Caco-2 (cell line): ENCODE measurements at regions not wholly inside any gene's neighbourhood (a gene's known extent, or its start where the extent isn't known, plus 50 kb on each side); places are given as distances from the start of the nearest gene placed in this dataset.

Experiments
- BruUV-seq: library from RNA; stranded (reverse); fragments of 400-500 nt; replicated peaks from 2 replicates; lab custom pipeline; 2021; lab: Mats Ljungman, UMichigan
- CTCF ChIA-PET: fragments of 300-600 bp; sonication (Branson Sonifier 250); formaldehyde crosslinking; loops from one replicate; lab custom pipeline; 2022; ENCODE audit warnings: antibody characterized with exemption; lab: Charles Lee
- POLR2A ChIA-PET: fragments of 300-600 bp; sonication (Branson Sonifier 250); formaldehyde crosslinking; loops from one replicate; lab custom pipeline; 2022; ENCODE audit warnings: antibody characterized with exemption; lab: Charles Lee
- DNase-seq, 2 experiments: peaks; one replicate each; pipeline versions ENCODE4 v3.0.0 to v3.0.0-alpha.2; 2020 to 2022
- H3K27me3 ChIP-seq: replicated peaks from 2 replicates; pipeline ENCODE4 v1.6.0; 2011; ENCODE audit warnings: low read length; ENCODE audit not compliant: control insufficient read depth, insufficient read depth
- H3K36me3 ChIP-seq: 2 replicates; pipeline ENCODE4 v1.5.1; 2011; ENCODE audit warnings: low read length; ENCODE audit not compliant: control insufficient read depth, insufficient read depth
- H3K4me1 ChIP-seq: fragments of 250-450 bp; sonication (Bioruptor Pico); 2 replicates; pipeline ENCODE4 v1.5.1; 2020; ENCODE audit warnings: mild to moderate bottlenecking
- H3K4me3 ChIP-seq: 2 replicates; pipeline ENCODE4 v1.5.1; 2011; ENCODE audit warnings: low read depth, mild to moderate bottlenecking, control low read depth, low read length
- H3K9me3 ChIP-seq: fragments of 250-450 bp; sonication (Bioruptor Pico); 2 replicates; pipeline ENCODE4 v1.5.1; 2020; ENCODE audit warnings: mild to moderate bottlenecking, moderate library complexity
- H3K27ac Mint-ChIP-seq: one replicate; pipeline ENCODE4 v1.8.0; 2022; ENCODE audit warnings: mixed read lengths; ENCODE audit not compliant: unreplicated experiment
- H3K27me3 Mint-ChIP-seq: one replicate; pipeline ENCODE4 v1.8.0; 2022; ENCODE audit warnings: mixed read lengths; ENCODE audit not compliant: insufficient read depth, unreplicated experiment
- H3K36me3 Mint-ChIP-seq: one replicate; pipeline ENCODE4 v1.8.0; 2022; ENCODE audit warnings: mild to moderate bottlenecking, mixed read lengths; ENCODE audit not compliant: insufficient read depth, unreplicated experiment
- H3K4me1 Mint-ChIP-seq: one replicate; pipeline ENCODE4 v1.8.0; 2022; ENCODE audit warnings: low read depth, mixed read lengths; ENCODE audit not compliant: unreplicated experiment
- H3K4me3 Mint-ChIP-seq: one replicate; pipeline ENCODE4 v1.8.0; 2022; ENCODE audit warnings: mild to moderate bottlenecking, moderate library complexity, mixed read lengths; ENCODE audit not compliant: unreplicated experiment
- H3K9me3 Mint-ChIP-seq: one replicate; pipeline ENCODE4 v1.8.0; 2022; ENCODE audit warnings: mixed read lengths; ENCODE audit not compliant: unreplicated experiment
- CTCF ChIP-seq, 2 experiments: fragments of 200-600 bp in 1 of 2; IDR thresholded peaks; 1 replicate in 1 of 2; 2 replicates in 1 of 2; pipeline versions ENCODE4 v1.5.1 to v1.8.0; 2011 to 2022; ENCODE audit warnings: antibody characterized with exemption in 1 of 2, control low read depth in 1 of 2, inconsistent platforms in 1 of 2, low read depth in 1 of 2, low read length in 1 of 2, mild to moderate bottlenecking in 1 of 2, moderate library complexity in 1 of 2; ENCODE audit not compliant: insufficient read depth in 1 of 2, severe bottlenecking in 1 of 2, unreplicated experiment in 1 of 2
- intact Hi-C: fragments of 100-400 bp; cut with micrococcal nuclease; formaldehyde crosslinking; loops from one replicate; pipeline ENCODE4 v1.10.0; 2022; ENCODE audit not compliant: unreplicated experiment

- ChIA-PET POLR2A (no interaction called here), CTCF (no interaction called here)
- H3K4me1 Mint-ChIP-seq: peaks cover 13% of the 10 kb centered on the region
- no peaks in the 10 kb centered on the region for H3K36me3 Mint-ChIP-seq
- no peak overlapping the region for H3K27ac Mint-ChIP-seq
- Histone ChIP-seq H3K27me3 (no peaks in the 10 kb centered on the region), H3K36me3 (no peaks in the 10 kb centered on the region), H3K4me3 (no peak overlapping the region), H3K9me3 (no peaks in the 10 kb centered on the region), H3K4me1 (no peaks in the 10 kb centered on the region)
- no TSS peak for BruUV-seq
- H3K27me3 Mint-ChIP-seq: no peaks in the 10 kb centered on the region
- intact Hi-C loops: no loop called here
- H3K4me3 Mint-ChIP-seq: no peak overlapping the region
- H3K9me3 Mint-ChIP-seq: no peaks in the 10 kb centered on the region
- DNase-seq: no peak
- TF ChIP-seq CTCF (IDR thresholded peaks at IDR 0.05; ENCODE audit: insufficient read depth in 1 of 2, low read depth in 1 of 2, low read length in 1 of 2, severe bottlenecking in 1 of 2, unreplicated experiment in 1 of 2): no peak
These were observed 84.9 kb downstream of the ACKR3 start for GRCh38 chr2:236654496-236654895.

GRCh38 chr2:236656166-236656565 lies 86.5 kb downstream of the ACKR3 start:
- Histone ChIP-seq H3K9me3 (no peaks in the 10 kb centered on the region), H3K4me1 (no peaks in the 10 kb centered on the region), H3K36me3 (no peaks in the 10 kb centered on the region), H3K27me3 (no peaks in the 10 kb centered on the region), H3K4me3 (no peak overlapping the region)
- H3K4me1 Mint-ChIP-seq: peaks cover 16% of the 10 kb centered on the region
- DNase-seq: no peak
- no peak overlapping the region for H3K27ac Mint-ChIP-seq
- no TSS peak for BruUV-seq
- intact Hi-C loops: no loop called here
- no peak overlapping the region for H3K4me3 Mint-ChIP-seq
- ChIA-PET CTCF (no interaction called here), POLR2A (no interaction called here)
- no peak for TF ChIP-seq CTCF (IDR thresholded peaks at IDR 0.05; ENCODE audit: insufficient read depth in 1 of 2, low read depth in 1 of 2, low read length in 1 of 2, severe bottlenecking in 1 of 2, unreplicated experiment in 1 of 2)
- H3K27me3 Mint-ChIP-seq: no peaks in the 10 kb centered on the region
- H3K9me3 Mint-ChIP-seq: no peaks in the 10 kb centered on the region
- no peaks in the 10 kb centered on the region for H3K36me3 Mint-ChIP-seq

- H3K4me3 Mint-ChIP-seq: no peak overlapping the region
- BruUV-seq: no TSS peak
- Histone ChIP-seq H3K9me3 (no peaks in the 10 kb centered on the region), H3K27me3 (no peaks in the 10 kb centered on the region), H3K36me3 (no peaks in the 10 kb centered on the region), H3K4me1 (no peaks in the 10 kb centered on the region), H3K4me3 (no peak overlapping the region)
- no peak for DNase-seq
- ChIA-PET POLR2A (no interaction called here), CTCF (no interaction called here)
- TF ChIP-seq CTCF (IDR thresholded peaks at IDR 0.05; ENCODE audit: insufficient read depth in 1 of 2, low read depth in 1 of 2, low read length in 1 of 2, severe bottlenecking in 1 of 2, unreplicated experiment in 1 of 2): no peak
- H3K36me3 Mint-ChIP-seq: no peaks in the 10 kb centered on the region
- no peaks in the 10 kb centered on the region for H3K9me3 Mint-ChIP-seq
- intact Hi-C loops: no loop called here
- H3K27me3 Mint-ChIP-seq: no peaks in the 10 kb centered on the region
- H3K4me1 Mint-ChIP-seq: peaks cover 21% of the 10 kb centered on the region
- no peak overlapping the region for H3K27ac Mint-ChIP-seq
These were observed 87.1 kb downstream of the ACKR3 start for GRCh38 chr2:236656721-236657120.
